Esophagus squamous epithelium (tissue), 5 donors: ENCODE measurements at regions not wholly inside any gene's neighbourhood (a gene's known extent, or its start where the extent isn't known, plus 50 kb on each side); places are given as distances from the start of the nearest gene placed in this dataset.
"Not testable (repeated sequence)": the region's sequence is repeated elsewhere in the genome, so short reads cannot be mapped to it uniquely, and the experiment has no call there.

Source experiments
- DNase-seq: peaks from one replicate; lab custom pipeline; 2025; lab: John Stamatoyannopoulos, UW
- H3K27ac ChIP-seq, 4 donors: fragments of 200-600 bp; sonication (generic); one replicate each; pipeline ENCODE4 v1.5.1; 2016 to 2019; ENCODE audit warnings: mild to moderate bottlenecking in 1 of 4
- H3K27me3 ChIP-seq, 4 donors: fragments of 200-600 bp; sonication (generic); 1 replicate in 3 of 4; 2 replicates in 1 of 4; pipeline versions ENCODE4 v1.5.1 to v1.6.0; 2017 to 2021; ENCODE audit warnings: antibody characterized with exemption in 1 of 4
- H3K36me3 ChIP-seq, 3 donors: fragments of 200-600 bp; sonication (generic); one replicate each; pipeline ENCODE4 v1.5.1; 2016 to 2019
- H3K4me1 ChIP-seq, 3 donors: fragments of 200-600 bp; sonication (generic); one replicate each; pipeline ENCODE4 v1.5.1; 2017 to 2019
- H3K4me3 ChIP-seq, 4 donors: fragments of 200-600 bp; sonication (generic); 1 replicate in 3 of 4; 2 replicates in 1 of 4; pipeline ENCODE4 v1.5.1; 2016 to 2019; ENCODE audit warnings: mild to moderate bottlenecking in 2 of 4, moderate library complexity in 1 of 4
- H3K9me3 ChIP-seq, 3 donors: fragments of 200-600 bp; sonication (generic); one replicate each; pipeline ENCODE4 v1.5.1; 2016 to 2019
- POLR2A ChIP-seq, 4 donors: fragments of 450-650 bp; IDR thresholded peaks; one replicate each; pipeline ENCODE4 v1.6.1; 2017; ENCODE audit warnings: antibody characterized with exemption in 4 of 4, mild to moderate bottlenecking in 4 of 4, moderate library complexity in 3 of 4
- whole genome bisulfite sequencing, 2 donors: methylation state at CpG; one replicate each; pipeline ENCODE4 v1.1.5; 2018; 5-methylcytosine and 5-hydroxymethylcytosine counted together
- intact Hi-C: fragments of 100-400 bp; cut with DNase I; formaldehyde crosslinking; loops from one replicate; pipeline ENCODE4 v1.15.0; 2022
- TF ChIP-seq, protein P1 (sequence below), 6 experiments: fragments of 450-650 bp in 4 of 6; fragments of 200-600 bp in 2 of 6; sonication (generic) in 2 of 6; IDR thresholded peaks; one replicate each; pipeline ENCODE4 v1.5.1; 2016 to 2019; ENCODE audit warnings: antibody characterized with exemption in 6 of 6, mild to moderate bottlenecking in 4 of 6, moderate library complexity in 4 of 6
- donor health status: DM: yes; HTN: yes; CAD: no.

DNA sequence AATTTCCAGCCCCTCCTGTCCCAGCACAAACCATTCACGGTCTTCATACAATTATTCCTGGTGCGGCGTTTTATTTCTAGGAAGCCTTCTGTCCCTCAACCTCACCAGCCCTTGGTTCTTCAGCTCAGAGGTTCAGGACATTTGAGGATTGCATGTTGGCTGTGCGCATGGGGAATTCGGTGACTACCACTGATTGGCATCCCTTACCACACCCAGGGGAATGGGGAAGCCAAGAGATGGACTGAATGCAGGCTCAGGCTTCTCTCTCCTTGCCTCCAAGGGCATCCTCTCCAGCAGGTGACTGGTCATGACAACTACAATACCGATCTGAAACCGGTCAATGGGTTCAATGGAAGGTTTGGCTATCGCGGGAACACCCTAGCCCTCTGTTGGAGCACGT lies 153.8 kb downstream of the MTHFS start:
- Histone ChIP-seq H3K27ac (no peak overlapping the region), H3K4me3 (no peak overlapping the region), H3K9me3 (no peaks in the 10 kb centered on the region), H3K27me3 (no peaks in the 10 kb centered on the region), H3K36me3 (no peaks in the 10 kb centered on the region), H3K4me1 (no peaks in the 10 kb centered on the region)
- WGBS, 2 donors = 86 to 90% methylated on average over 8 to 10 of the region's 10 CpGs
- intact Hi-C loops = no loop called here
- TF ChIP-seq, protein P1, sequence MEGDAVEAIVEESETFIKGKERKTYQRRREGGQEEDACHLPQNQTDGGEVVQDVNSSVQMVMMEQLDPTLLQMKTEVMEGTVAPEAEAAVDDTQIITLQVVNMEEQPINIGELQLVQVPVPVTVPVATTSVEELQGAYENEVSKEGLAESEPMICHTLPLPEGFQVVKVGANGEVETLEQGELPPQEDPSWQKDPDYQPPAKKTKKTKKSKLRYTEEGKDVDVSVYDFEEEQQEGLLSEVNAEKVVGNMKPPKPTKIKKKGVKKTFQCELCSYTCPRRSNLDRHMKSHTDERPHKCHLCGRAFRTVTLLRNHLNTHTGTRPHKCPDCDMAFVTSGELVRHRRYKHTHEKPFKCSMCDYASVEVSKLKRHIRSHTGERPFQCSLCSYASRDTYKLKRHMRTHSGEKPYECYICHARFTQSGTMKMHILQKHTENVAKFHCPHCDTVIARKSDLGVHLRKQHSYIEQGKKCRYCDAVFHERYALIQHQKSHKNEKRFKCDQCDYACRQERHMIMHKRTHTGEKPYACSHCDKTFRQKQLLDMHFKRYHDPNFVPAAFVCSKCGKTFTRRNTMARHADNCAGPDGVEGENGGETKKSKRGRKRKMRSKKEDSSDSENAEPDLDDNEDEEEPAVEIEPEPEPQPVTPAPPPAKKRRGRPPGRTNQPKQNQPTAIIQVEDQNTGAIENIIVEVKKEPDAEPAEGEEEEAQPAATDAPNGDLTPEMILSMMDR (IDR thresholded peaks at IDR 0.05) = no peak
- TF ChIP-seq POLR2A (IDR thresholded peaks at IDR 0.05) = no peak
- DNase-seq = no peak

DNA sequence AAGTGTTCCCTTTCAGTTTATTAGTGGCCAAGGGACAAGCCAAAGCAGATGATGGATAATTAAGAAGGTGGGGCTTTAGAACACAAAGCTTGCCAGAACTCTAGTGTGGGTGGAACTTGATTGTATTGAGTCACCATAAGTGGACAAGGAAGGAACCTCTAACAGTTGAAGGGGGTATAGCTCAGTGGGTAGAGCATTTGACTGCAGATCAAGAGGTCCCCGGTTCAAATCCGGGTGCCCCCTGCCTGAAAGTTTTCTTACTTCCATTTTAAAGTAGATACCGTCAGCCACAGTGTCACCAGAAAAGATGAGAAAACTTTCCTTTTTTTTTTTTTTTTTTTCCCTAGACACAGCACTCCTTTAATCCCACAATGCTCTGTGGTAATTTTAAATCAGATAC lies 152.3 kb downstream of the MTHFS start:
- H3K27me3 ChIP-seq, H3K27ac ChIP-seq, intact Hi-C loops, H3K4me1 ChIP-seq, H3K4me3 ChIP-seq, DNase-seq, H3K9me3 ChIP-seq, H3K36me3 ChIP-seq: not testable (repeated sequence)
- 50 to 51% methylated on average over 3 of the region's 3 CpGs for WGBS, 2 donors

DNA sequence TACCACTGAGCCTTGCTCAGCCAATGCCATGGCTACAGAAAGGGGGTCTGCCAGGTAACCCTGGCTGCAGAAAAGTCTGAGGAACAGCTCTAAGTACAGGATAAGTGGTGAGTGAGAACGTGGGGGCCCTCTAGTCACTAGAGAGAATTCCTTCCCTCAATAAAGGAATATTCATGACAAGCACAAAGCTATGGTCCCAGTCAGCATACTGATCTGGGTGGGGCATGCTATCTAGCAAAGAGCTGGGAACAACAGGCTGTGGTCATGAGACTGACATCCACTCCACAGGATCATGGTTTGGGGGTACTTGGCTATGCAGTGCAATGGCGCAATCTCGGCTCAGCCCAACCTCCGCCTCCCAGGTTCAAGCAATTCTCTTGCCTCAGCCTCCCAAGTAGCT lies 140.4 kb downstream of the MTHFS start:
- no peak for TF ChIP-seq POLR2A (IDR thresholded peaks at IDR 0.05)
- TF ChIP-seq, protein P1 (IDR thresholded peaks at IDR 0.05) = no peak
- intact Hi-C loops = no loop called here
- H3K27ac ChIP-seq = no peak overlapping the region
- no peaks in the 10 kb centered on the region for H3K27me3 ChIP-seq
- H3K9me3 ChIP-seq = peaks cover 0 to 7% (median 0%) of the 10 kb centered on the region in 3 donors
- DNase-seq = no peak
- WGBS, 2 donors = 78 to 90% methylated on average over 4 of the region's 4 CpGs
- no peak overlapping the region for H3K4me3 ChIP-seq
- H3K4me1 ChIP-seq = no peaks in the 10 kb centered on the region
- no peaks in the 10 kb centered on the region for H3K36me3 ChIP-seq

DNA sequence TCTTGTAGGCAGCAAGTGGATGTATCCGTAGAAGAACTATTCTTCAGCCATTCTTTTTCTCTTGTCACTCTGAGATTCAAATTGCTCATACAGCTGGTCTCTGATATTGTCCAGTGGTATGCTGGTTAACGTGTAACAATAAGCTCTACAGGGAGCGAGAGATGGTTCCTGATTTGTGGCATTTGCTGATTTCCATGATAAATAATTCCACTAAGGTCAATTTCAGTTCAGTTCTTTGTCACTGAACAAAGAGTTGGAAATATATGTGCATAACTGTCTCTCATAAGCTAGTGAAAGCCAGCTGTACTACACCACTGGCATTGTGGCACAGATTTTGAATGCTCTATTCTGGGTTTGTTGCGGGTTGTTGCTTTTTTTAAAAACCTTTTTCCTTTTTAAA lies 131.7 kb downstream of the MTHFS start:
- Histone ChIP-seq H3K9me3 (no peaks in the 10 kb centered on the region), H3K36me3 (no peaks in the 10 kb centered on the region), H3K27ac (no peak overlapping the region), H3K4me1 (no peaks in the 10 kb centered on the region), H3K27me3 (no peaks in the 10 kb centered on the region), H3K4me3 (no peak overlapping the region)
- no peak for DNase-seq
- intact Hi-C loops = no loop called here
- TF ChIP-seq, protein P1 (IDR thresholded peaks at IDR 0.05) = no peak
- no peak for TF ChIP-seq POLR2A (IDR thresholded peaks at IDR 0.05)
- WGBS, 2 donors = 66 to 70% methylated on average over 4 of the region's 4 CpGs

DNA sequence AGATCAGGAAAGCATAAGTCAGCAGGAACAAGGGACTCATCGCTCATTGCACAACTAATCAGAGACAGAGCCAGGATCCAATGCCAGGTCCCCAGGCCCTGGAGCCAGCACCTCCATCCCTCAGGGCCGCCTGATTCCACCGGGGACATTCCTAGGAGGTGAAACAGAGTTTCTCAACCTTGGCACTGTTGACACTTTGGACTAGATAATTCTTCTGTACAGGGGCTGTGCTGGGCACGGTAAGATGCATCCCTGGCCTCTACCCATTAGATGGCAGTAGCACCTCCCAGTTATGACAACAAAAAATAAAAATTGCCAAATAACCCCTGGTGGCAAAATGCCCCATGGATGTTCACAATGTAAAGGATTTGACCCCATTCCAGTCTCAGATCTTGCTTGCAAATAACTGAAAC lies 127.7 kb downstream of the MTHFS start:
- no peaks in the 10 kb centered on the region for H3K27me3 ChIP-seq
- no peaks in the 10 kb centered on the region for H3K36me3 ChIP-seq
- intact Hi-C loops = no loop called here

More for the DNA sequence above, 127.7 kb downstream of the MTHFS start:
- H3K27ac ChIP-seq = no peak overlapping the region
- no peak overlapping the region for H3K4me3 ChIP-seq
- WGBS, 2 donors = 25 to 56% methylated on average over 1 to 4 of the region's 4 CpGs
- no peaks in the 10 kb centered on the region for H3K4me1 ChIP-seq
- no peak for DNase-seq
- TF ChIP-seq POLR2A (IDR thresholded peaks at IDR 0.05) = no peak
- TF ChIP-seq, protein P1 (IDR thresholded peaks at IDR 0.05) = peak in 1 of 6 experiments; percentile 25
- no peaks in the 10 kb centered on the region for H3K9me3 ChIP-seq
